AG09309 (cell line): ENCODE measurements at regions not wholly inside any gene's neighbourhood (a gene's known extent, or its start where the extent isn't known, plus 50 kb on each side); places are given as distances from the start of the nearest gene placed in this dataset.

Source experiments
- DNase-seq: peaks from one replicate; pipeline ENCODE4 v3.0.0-alpha.2; 2010; ENCODE audit warnings: low read depth
- H3K4me3 ChIP-seq: 2 replicates; pipeline ENCODE4 v1.5.1; 2011; ENCODE audit warnings: mild to moderate bottlenecking, low read depth, low read length, moderate library complexity; ENCODE audit not compliant: control insufficient read depth
- TF ChIP-seq, protein P1 (sequence below): IDR thresholded peaks from 2 replicates; pipeline ENCODE4 v1.5.1; 2011; ENCODE audit warnings: mild to moderate bottlenecking, low read depth, low read length, inconsistent platforms; ENCODE audit not compliant: insufficient read depth, control insufficient read depth; ENCODE audit errors: missing control alignments

GRCh38 chr3:94616833-94617232 lies 554.0 kb downstream of the NSUN3 start:
- TF ChIP-seq, protein P1, sequence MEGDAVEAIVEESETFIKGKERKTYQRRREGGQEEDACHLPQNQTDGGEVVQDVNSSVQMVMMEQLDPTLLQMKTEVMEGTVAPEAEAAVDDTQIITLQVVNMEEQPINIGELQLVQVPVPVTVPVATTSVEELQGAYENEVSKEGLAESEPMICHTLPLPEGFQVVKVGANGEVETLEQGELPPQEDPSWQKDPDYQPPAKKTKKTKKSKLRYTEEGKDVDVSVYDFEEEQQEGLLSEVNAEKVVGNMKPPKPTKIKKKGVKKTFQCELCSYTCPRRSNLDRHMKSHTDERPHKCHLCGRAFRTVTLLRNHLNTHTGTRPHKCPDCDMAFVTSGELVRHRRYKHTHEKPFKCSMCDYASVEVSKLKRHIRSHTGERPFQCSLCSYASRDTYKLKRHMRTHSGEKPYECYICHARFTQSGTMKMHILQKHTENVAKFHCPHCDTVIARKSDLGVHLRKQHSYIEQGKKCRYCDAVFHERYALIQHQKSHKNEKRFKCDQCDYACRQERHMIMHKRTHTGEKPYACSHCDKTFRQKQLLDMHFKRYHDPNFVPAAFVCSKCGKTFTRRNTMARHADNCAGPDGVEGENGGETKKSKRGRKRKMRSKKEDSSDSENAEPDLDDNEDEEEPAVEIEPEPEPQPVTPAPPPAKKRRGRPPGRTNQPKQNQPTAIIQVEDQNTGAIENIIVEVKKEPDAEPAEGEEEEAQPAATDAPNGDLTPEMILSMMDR = no peak
- DNase-seq = no peak
- no peak overlapping the region for H3K4me3 ChIP-seq

DNA sequence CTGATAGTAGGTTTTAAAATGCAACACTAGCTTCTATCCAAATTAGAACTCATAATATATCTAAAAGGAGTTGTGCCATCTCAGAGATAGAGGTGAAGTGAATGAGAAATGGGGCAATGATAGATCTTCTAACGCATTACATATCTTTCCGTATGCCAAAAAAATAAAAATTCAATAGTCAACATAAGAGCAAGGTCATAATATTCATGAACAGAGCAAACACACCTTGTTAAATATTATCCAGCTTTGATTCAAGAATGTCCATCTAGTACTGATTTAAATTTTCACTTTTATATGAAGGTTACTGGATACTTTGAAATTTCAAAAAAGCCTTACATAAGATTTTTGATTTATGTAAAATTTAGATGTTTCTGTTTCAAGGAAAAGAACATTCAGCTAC lies 554.5 kb downstream of the NSUN3 start:
- H3K4me3 ChIP-seq = no peak overlapping the region
- TF ChIP-seq, protein P1 = no peak

DNA sequence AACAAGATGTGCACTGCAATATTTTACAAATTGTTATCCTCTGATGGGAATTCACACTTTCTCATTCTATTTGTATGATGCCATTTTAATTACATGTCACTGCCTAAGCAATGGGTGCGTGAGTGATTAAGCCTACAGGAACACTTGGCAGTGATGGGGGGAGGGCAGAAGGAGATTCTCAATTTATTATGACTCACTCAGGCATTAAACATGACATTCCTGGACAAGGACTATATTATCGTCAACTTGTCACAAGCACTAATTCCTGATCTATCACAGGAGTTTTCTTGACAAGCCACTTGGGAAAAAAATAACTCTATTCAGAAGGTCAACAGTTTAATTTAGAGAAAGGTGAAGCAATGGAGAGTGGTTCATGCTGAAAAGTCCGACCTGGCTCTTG lies 556.8 kb downstream of the NSUN3 start:
- no peak for DNase-seq
- TF ChIP-seq, protein P1 = no peak
- H3K4me3 ChIP-seq = no peak overlapping the region

More for the DNA sequence above, 554.5 kb downstream of the NSUN3 start:
- DNase-seq = no peak

- no peak for DNase-seq
- TF ChIP-seq, protein P1 = no peak
- no peak overlapping the region for H3K4me3 ChIP-seq
Observed at GRCh38 chr3:94626573-94626972, 563.7 kb downstream of the NSUN3 start.

GRCh38 chr3:94627689-94628088 lies 564.8 kb downstream of the NSUN3 start:
- TF ChIP-seq, protein P1 = no peak
- DNase-seq = no peak
- H3K4me3 ChIP-seq = no peak overlapping the region

GRCh38 chr3:94643400-94643799 lies 580.5 kb downstream of the NSUN3 start:
- H3K4me3 ChIP-seq = no peak overlapping the region
- no peak for DNase-seq
- TF ChIP-seq, protein P1 = no peak

DNA sequence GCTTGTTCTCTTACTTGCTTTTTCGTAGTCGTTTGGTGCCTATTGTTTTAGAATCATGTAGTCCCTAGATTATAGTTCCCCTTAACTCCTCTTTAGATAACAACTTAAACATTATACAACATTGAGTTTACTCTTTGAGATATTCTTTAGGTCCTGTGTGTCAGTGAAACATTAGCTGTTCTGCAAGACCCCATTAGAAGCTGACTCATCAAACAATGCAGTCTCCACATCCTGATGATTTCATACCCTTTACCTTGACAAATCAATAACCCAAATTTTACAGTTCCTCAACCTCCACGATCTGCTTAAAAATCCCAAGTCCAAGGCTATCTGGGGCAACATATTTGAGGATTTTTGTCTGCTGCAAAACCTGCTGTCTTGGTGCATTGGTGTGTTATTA lies 582.9 kb downstream of the NSUN3 start:
- no peak overlapping the region for H3K4me3 ChIP-seq
- TF ChIP-seq, protein P1 = no peak
- no peak for DNase-seq
